HepG2 (cell line): ENCODE measurements at regions not wholly inside any gene's neighbourhood (a gene's known extent, or its start where the extent isn't known, plus 50 kb on each side); places are given as distances from the start of the nearest gene placed in this dataset.

Experiments
- ATAC-seq: fragments of 200-7000 bp; cut with Tn5 transposase; 3 replicates; pipeline ENCODE4 v1.9.1; 2020; ENCODE audit warnings: mild to moderate bottlenecking, moderate library complexity
- BruUV-seq: library from RNA; stranded (reverse); fragments of 400-500 nt; replicated peaks from 2 replicates; lab custom pipeline; 2021; lab: Mats Ljungman, UMichigan
- CTCF ChIA-PET: fragments of 300-600 bp; formaldehyde crosslinking; extraction: SDS; loops from one replicate; lab custom pipeline; 2021; ENCODE audit warnings: low total read pairs, inconsistent platforms, low intra/inter-chr PET ratio; lab: Yijun Ruan, JAX
- POLR2A ChIA-PET: fragments of 350-600 bp; sonication (Branson Sonifier 250); formaldehyde crosslinking; loops from one replicate; lab custom pipeline; 2020; ENCODE audit warnings: antibody characterized with exemption, inconsistent platforms; lab: Yijun Ruan, JAX
- DNase-seq: peaks from one replicate; pipeline ENCODE4 v3.0.0-alpha.2; 2015; ENCODE audit warnings: low spot score
- FAIRE-seq: peaks from 3 replicates; lab custom pipeline; 2011; peaks lifted over from hg19 to GRCh38; lab: Jason Lieb, UNC
- H2AFZ ChIP-seq: one replicate; pipeline ENCODE4 v1.6.1; 2011; ENCODE audit warnings: low read length, inconsistent platforms
- H3K27ac ChIP-seq: fragments of 300-600 bp; 3 replicates; pipeline ENCODE4 v1.8.0; 2011; ENCODE audit warnings: mixed run types, mild to moderate bottlenecking, mixed read lengths, low read length, inconsistent platforms; ENCODE audit not compliant: insufficient read depth; ENCODE audit errors: extremely low read length
- H3K27me3 ChIP-seq, 2 experiments: fragments of 200-600 bp in 1 of 2; 2 replicates in 1 of 2; 3 replicates in 1 of 2; pipeline versions ENCODE4 v1.6.0 to v1.8.0; 2011; ENCODE audit warnings: low read length in 2 of 2, mild to moderate bottlenecking in 2 of 2, moderate library complexity in 2 of 2, inconsistent platforms in 1 of 2; ENCODE audit not compliant: insufficient read depth in 2 of 2, control insufficient read depth in 1 of 2
- H3K36me3 ChIP-seq, 2 experiments: fragments of 200-600 bp in 1 of 2; replicated peaks in 1 of 2; 2 replicates in 1 of 2; 3 replicates in 1 of 2; pipeline versions ENCODE4 v1.5.1 to v1.8.0; 2011; ENCODE audit warnings: low read length in 2 of 2, inconsistent platforms in 1 of 2; ENCODE audit not compliant: insufficient read depth in 2 of 2, control insufficient read depth in 1 of 2
- H3K4me1 ChIP-seq: 2 replicates; pipeline ENCODE4 v1.5.1; 2012; ENCODE audit warnings: low read length, inconsistent platforms; ENCODE audit not compliant: insufficient read depth
- H3K4me2 ChIP-seq: 2 replicates; pipeline ENCODE4 v1.6.0; 2011; ENCODE audit warnings: low read depth, low read length, inconsistent platforms
- H3K4me3 ChIP-seq, 3 experiments: fragments of 200-600 bp in 1 of 3; sonication (generic), shearing (Covaris generic) in 1 of 3; replicated peaks in 1 of 3; 2 replicates each; pipeline ENCODE4 v1.5.1; 2011 to 2016; ENCODE audit warnings: low read length in 3 of 3, inconsistent platforms in 2 of 3, low read depth in 2 of 3, mild to moderate bottlenecking in 2 of 3, control low read depth in 1 of 3, mixed read lengths in 1 of 3; ENCODE audit not compliant: insufficient read depth in 1 of 3
- H3K79me2 ChIP-seq: one replicate; pipeline ENCODE4 v1.6.1; 2011; ENCODE audit warnings: low read length, inconsistent platforms; ENCODE audit not compliant: insufficient read depth
- H3K9ac ChIP-seq: 2 replicates; pipeline ENCODE4 v1.6.0; 2011; ENCODE audit warnings: mild to moderate bottlenecking, low read depth, low read length, inconsistent platforms; ENCODE audit not compliant: insufficient read depth
- H3K9me3 ChIP-seq: 2 replicates; pipeline ENCODE4 v1.5.1; 2012; ENCODE audit warnings: mild to moderate bottlenecking, low read length
- H4K20me1 ChIP-seq: 2 replicates; pipeline ENCODE4 v1.6.0; 2011; ENCODE audit warnings: inconsistent platforms, mild to moderate bottlenecking, low read length, moderate library complexity; ENCODE audit not compliant: insufficient read depth
- CEBPZ ChIP-seq: IDR thresholded peaks from 2 replicates; pipeline ENCODE4 v1.6.1; 2012; ENCODE audit warnings: low read length, improper control_type of control experiment
- CHD4 ChIP-seq: fragments of 200-600 bp; sonication (generic); IDR thresholded peaks from 2 replicates; pipeline ENCODE4 v1.7.0; 2017; ENCODE audit warnings: mild to moderate bottlenecking, low read length, borderline replicate concordance
- CREM ChIP-seq, 2 experiments: sonication (generic) in 1 of 2; formaldehyde crosslinking in 1 of 2; IDR thresholded peaks; 2 replicates each; pipeline versions ENCODE4 v1.4.0 to v1.6.1; 2016 to 2020; ENCODE audit warnings: antibody characterized with exemption in 1 of 2, mild to moderate bottlenecking in 1 of 2, missing genetic modification reagents in 1 of 2
- FOXJ3 ChIP-seq: sonication (generic); formaldehyde crosslinking; IDR thresholded peaks from 2 replicates; pipeline ENCODE4 v1.4.0; 2020; ENCODE audit warnings: missing genetic modification reagents, mild to moderate bottlenecking, borderline replicate concordance
- GFI1 ChIP-seq: sonication (generic); formaldehyde crosslinking; IDR thresholded peaks from 2 replicates; pipeline ENCODE4 v1.5.0; 2020; ENCODE audit warnings: missing genetic modification reagents, mild to moderate bottlenecking, borderline replicate concordance
- NR2C2 ChIP-seq: sonication (generic); formaldehyde crosslinking; IDR thresholded peaks from 2 replicates; pipeline ENCODE4 v1.4.0; 2020; ENCODE audit warnings: missing genetic modification reagents, mild to moderate bottlenecking, moderate library complexity, borderline replicate concordance
- PTBP1 ChIP-seq: fragments of 200-400 bp; formaldehyde crosslinking; IDR thresholded peaks from 2 replicates; pipeline ENCODE4 v1.6.1; 2018; ENCODE audit warnings: low read length, low read depth; ENCODE audit not compliant: poor library complexity, severe bottlenecking
- TGIF2 ChIP-seq: IDR thresholded peaks from 2 replicates; pipeline ENCODE4 v1.6.1; 2016; ENCODE audit warnings: control low read depth, missing compliant biosample characterization
- TIGD3 ChIP-seq: sonication (generic); formaldehyde crosslinking; IDR thresholded peaks from 2 replicates; pipeline ENCODE4 v1.5.1; 2020; ENCODE audit warnings: mild to moderate bottlenecking, missing genetic modification reagents, borderline replicate concordance
- ZNF446 ChIP-seq: sonication (generic); formaldehyde crosslinking; IDR thresholded peaks from 2 replicates; pipeline ENCODE4 v1.5.0; 2020; ENCODE audit warnings: mild to moderate bottlenecking, missing genetic modification reagents
- ZNF777 ChIP-seq: sonication (generic); formaldehyde crosslinking; IDR thresholded peaks from 2 replicates; pipeline ENCODE4 v1.4.0; 2020; ENCODE audit warnings: missing genetic modification reagents
- ZNF780A ChIP-seq: sonication (generic); formaldehyde crosslinking; IDR thresholded peaks from 2 replicates; pipeline ENCODE4 v1.8.0; 2022; ENCODE audit warnings: mild to moderate bottlenecking, missing genetic modification reagents, moderate library complexity
- WGBS: methylation state at CpG from one replicate; pipeline ENCODE4 v1.1.6; 2017; ENCODE audit warnings: low lambda C conversion rate; 5-methylcytosine and 5-hydroxymethylcytosine counted together
- in situ Hi-C: cut with HindIII; loops from 2 replicates; pipeline ENCODE4 v1.10.0; 2017; ENCODE audit warnings: low pct_unique_long_range_greater_than_20kb; ENCODE audit not compliant: extremely low pct_ligation_motif_present
- intact Hi-C: fragments of 100-400 bp; cut with micrococcal nuclease; formaldehyde crosslinking; loops from one replicate; pipeline ENCODE4 v1.10.0; 2022; ENCODE audit not compliant: unreplicated experiment
- TF ChIP-seq, protein P1 (sequence below): sonication (generic); formaldehyde crosslinking; IDR thresholded peaks from 2 replicates; pipeline ENCODE4 v1.5.1; 2020; ENCODE audit warnings: missing genetic modification reagents, mild to moderate bottlenecking, borderline replicate concordance
- TF ChIP-seq, protein P2 (sequence below): sonication (generic); formaldehyde crosslinking; IDR thresholded peaks from 2 replicates; pipeline ENCODE4 v1.5.0; 2020; ENCODE audit warnings: missing genetic modification reagents

DNA sequence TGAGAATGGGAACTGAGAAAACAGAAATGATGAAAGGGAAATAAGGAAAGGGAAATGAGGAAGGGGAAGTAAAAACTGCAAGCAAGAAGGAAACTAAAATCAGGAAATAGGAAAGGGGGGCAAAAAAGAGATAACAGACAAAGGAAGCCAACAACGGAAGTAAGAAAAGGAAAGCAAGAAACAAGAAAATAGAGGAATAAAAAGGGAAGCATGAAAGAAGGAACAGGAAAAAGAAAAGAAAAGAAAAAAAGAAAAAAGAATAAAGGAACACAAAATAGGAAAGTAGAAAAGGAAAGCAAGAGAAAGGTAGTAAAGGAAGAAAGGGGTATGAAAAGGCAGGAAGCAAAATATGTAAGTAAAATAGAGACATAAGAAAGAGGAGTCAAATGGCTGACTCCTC lies 241.2 kb upstream of the NCKAP5 start (continued):
- TF ChIP-seq CREM (IDR thresholded peaks at IDR 0.05) (no peak), CREM (CRISPR knock-in tag; IDR thresholded peaks at IDR 0.05) (no peak), TIGD3 (no peak), CEBPZ (no peak), PTBP1 (no peak), FOXJ3 (no peak), ZNF777 (CRISPR knock-in tag) (no peak), CHD4 (no peak), ZNF780A (CRISPR knock-in tag) (no peak)
- TF ChIP-seq, all 625 proteins: peak for 0

DNA sequence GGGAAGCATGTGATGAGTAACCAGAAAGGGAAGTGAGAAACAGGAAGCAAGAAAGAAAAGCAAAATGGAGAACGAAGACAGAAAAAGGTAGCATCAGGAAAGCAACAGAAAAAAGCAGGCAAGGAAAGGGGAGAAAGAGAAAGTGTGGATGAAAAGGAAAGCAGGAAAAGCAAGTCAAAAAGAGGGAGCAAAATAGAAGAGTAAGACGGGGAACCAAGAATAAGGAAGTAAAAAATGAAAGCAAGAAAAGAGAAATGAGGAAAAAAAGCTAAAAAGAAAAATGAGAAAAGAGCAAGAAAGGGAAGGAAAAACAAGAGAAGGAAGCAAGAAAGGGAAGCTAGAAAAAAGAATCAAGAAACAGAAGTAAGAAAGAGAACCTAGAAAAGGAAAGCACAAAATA lies 242.3 kb upstream of the NCKAP5 start:
- no peak overlapping the region for H3K27ac ChIP-seq
- no peaks in the 10 kb centered on the region for H3K79me2 ChIP-seq
- H3K27me3 ChIP-seq = no peaks in the 10 kb centered on the region
- FAIRE-seq = no peak
- no peaks in the 10 kb centered on the region for H4K20me1 ChIP-seq
- ATAC-seq = no peak
- ChIA-PET POLR2A (no interaction called here), CTCF (no interaction called here)
- in situ Hi-C loops (no loop called here), intact Hi-C loops (no loop called here)
- WGBS = 4% methylated on average over 2 of the region's 2 CpGs
- H3K9ac ChIP-seq = no peak overlapping the region
- no peaks in the 10 kb centered on the region for H3K4me1 ChIP-seq
- no peak for DNase-seq
- no peak overlapping the region for H3K4me3 ChIP-seq
- H3K36me3 ChIP-seq = no peaks in the 10 kb centered on the region
- no TSS peak for BruUV-seq
- no peak overlapping the region for H3K4me2 ChIP-seq
- no peaks in the 10 kb centered on the region for H3K9me3 ChIP-seq
- TF ChIP-seq, protein P1, sequence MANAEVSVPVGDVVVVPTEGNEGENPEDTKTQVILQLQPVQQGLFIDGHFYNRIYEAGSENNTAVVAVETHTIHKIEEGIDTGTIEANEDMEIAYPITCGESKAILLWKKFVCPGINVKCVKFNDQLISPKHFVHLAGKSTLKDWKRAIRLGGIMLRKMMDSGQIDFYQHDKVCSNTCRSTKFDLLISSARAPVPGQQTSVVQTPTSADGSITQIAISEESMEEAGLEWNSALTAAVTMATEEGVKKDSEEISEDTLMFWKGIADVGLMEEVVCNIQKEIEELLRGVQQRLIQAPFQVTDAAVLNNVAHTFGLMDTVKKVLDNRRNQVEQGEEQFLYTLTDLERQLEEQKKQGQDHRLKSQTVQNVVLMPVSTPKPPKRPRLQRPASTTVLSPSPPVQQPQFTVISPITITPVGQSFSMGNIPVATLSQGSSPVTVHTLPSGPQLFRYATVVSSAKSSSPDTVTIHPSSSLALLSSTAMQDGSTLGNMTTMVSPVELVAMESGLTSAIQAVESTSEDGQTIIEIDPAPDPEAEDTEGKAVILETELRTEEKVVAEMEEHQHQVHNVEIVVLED (CRISPR knock-in tag) = no peak
- TF ChIP-seq GFI1 (CRISPR knock-in tag) = no peak
- TF ChIP-seq, protein P2, sequence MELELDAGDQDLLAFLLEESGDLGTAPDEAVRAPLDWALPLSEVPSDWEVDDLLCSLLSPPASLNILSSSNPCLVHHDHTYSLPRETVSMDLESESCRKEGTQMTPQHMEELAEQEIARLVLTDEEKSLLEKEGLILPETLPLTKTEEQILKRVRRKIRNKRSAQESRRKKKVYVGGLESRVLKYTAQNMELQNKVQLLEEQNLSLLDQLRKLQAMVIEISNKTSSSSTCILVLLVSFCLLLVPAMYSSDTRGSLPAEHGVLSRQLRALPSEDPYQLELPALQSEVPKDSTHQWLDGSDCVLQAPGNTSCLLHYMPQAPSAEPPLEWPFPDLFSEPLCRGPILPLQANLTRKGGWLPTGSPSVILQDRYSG (CRISPR knock-in tag) = no peak
- no peak for TF ChIP-seq NR2C2 (CRISPR knock-in tag)
- no peak for TF ChIP-seq TGIF2 (CRISPR knock-in tag)
- no peak for TF ChIP-seq ZNF446 (CRISPR knock-in tag)
- TF ChIP-seq, all 625 proteins: peak for 0
- no peak overlapping the region for H2AFZ ChIP-seq
